Parathyroid adenoma (tissue), 2 donors: ENCODE measurements at regions not wholly inside any gene's neighbourhood (a gene's known extent, or its start where the extent isn't known, plus 50 kb on each side); places are given as distances from the start of the nearest gene placed in this dataset.

Experiments
- H2AFZ ChIP-seq: fragments of 300-600 bp; sonication (generic); one replicate; pipeline ENCODE4 v1.7.0; 2017; ENCODE audit warnings: antibody characterized with exemption, mild to moderate bottlenecking
- H3K27ac ChIP-seq: fragments of 300-600 bp; sonication (generic); one replicate; pipeline ENCODE4 v1.7.0; 2017
- H3K27me3 ChIP-seq: fragments of 300-600 bp; sonication (generic); one replicate; pipeline ENCODE4 v1.7.0; 2017; ENCODE audit warnings: low read length; ENCODE audit not compliant: control insufficient read depth, insufficient read depth
- H3K36me3 ChIP-seq: fragments of 300-600 bp; sonication (generic); one replicate; pipeline ENCODE4 v1.7.0; 2017; ENCODE audit warnings: low read length; ENCODE audit not compliant: control insufficient read depth, insufficient read depth
- H3K4me1 ChIP-seq: fragments of 300-600 bp; sonication (generic); one replicate; pipeline ENCODE4 v1.7.0; 2017; ENCODE audit warnings: control low read depth
- H3K4me2 ChIP-seq: fragments of 300-600 bp; sonication (generic); one replicate; pipeline ENCODE4 v1.7.0; 2017; ENCODE audit warnings: low read length
- H3K4me3 ChIP-seq: fragments of 300-600 bp; sonication (generic); one replicate; pipeline ENCODE4 v1.7.0; 2017; ENCODE audit warnings: low read depth, low read length
- H3K79me2 ChIP-seq: fragments of 300-600 bp; sonication (generic); one replicate; pipeline ENCODE4 v1.7.0; 2017; ENCODE audit warnings: control low read depth
- H3K9ac ChIP-seq: fragments of 300-600 bp; sonication (generic); one replicate; pipeline ENCODE4 v1.7.0; 2017; ENCODE audit warnings: mild to moderate bottlenecking
- H3K9me3 ChIP-seq: fragments of 300-600 bp; sonication (generic); one replicate; pipeline ENCODE4 v1.7.0; 2017; ENCODE audit warnings: low read length; ENCODE audit not compliant: control insufficient read depth
- CTCF ChIP-seq: fragments of 300-600 bp; sonication (generic); IDR thresholded peaks from one replicate; pipeline ENCODE4 v1.7.0; 2017; ENCODE audit warnings: antibody characterized with exemption, mild to moderate bottlenecking
- donor health status: primary hyperparathyroidism.

GRCh38 chr2:198641161-198641560 lies 816.6 kb downstream of the SATB2 start:
- no peaks in the 10 kb centered on the region for H3K36me3 ChIP-seq
- no peak overlapping the region for H3K4me3 ChIP-seq
- no peaks in the 10 kb centered on the region for H3K79me2 ChIP-seq
- H3K27ac ChIP-seq: no peak overlapping the region
- H2AFZ ChIP-seq: no peak overlapping the region
- H3K4me1 ChIP-seq: no peaks in the 10 kb centered on the region
- H3K9ac ChIP-seq: no peak overlapping the region
- no peak for TF ChIP-seq CTCF
- H3K9me3 ChIP-seq: no peaks in the 10 kb centered on the region
- H3K4me2 ChIP-seq: no peak overlapping the region
- H3K27me3 ChIP-seq: no peaks in the 10 kb centered on the region

GRCh38 chr2:198640463-198640862 lies 817.3 kb downstream of the SATB2 start:
- no peaks in the 10 kb centered on the region for H3K79me2 ChIP-seq
- H3K9ac ChIP-seq: no peak overlapping the region
- no peak for TF ChIP-seq CTCF
- no peaks in the 10 kb centered on the region for H3K27me3 ChIP-seq
- H3K4me1 ChIP-seq: no peaks in the 10 kb centered on the region
- H3K4me3 ChIP-seq: no peak overlapping the region
- H3K4me2 ChIP-seq: no peak overlapping the region
- H3K27ac ChIP-seq: no peak overlapping the region
- no peaks in the 10 kb centered on the region for H3K36me3 ChIP-seq
- H3K9me3 ChIP-seq: no peaks in the 10 kb centered on the region
- H2AFZ ChIP-seq: no peak overlapping the region

- Histone ChIP-seq H3K79me2 (no peaks in the 10 kb centered on the region), H3K4me3 (no peak overlapping the region), H3K4me1 (no peaks in the 10 kb centered on the region), H3K36me3 (no peaks in the 10 kb centered on the region), H3K4me2 (no peak overlapping the region), H3K27me3 (no peaks in the 10 kb centered on the region), H2AFZ (no peak overlapping the region), H3K27ac (no peak overlapping the region), H3K9ac (no peak overlapping the region), H3K9me3 (no peaks in the 10 kb centered on the region)
- no peak for TF ChIP-seq CTCF
Measured at GRCh38 chr2:198639580-198639979, 818.2 kb downstream of the SATB2 start.

GRCh38 chr2:198638577-198638976 lies 819.2 kb downstream of the SATB2 start:
- H2AFZ ChIP-seq: no peak overlapping the region
- no peaks in the 10 kb centered on the region for H3K79me2 ChIP-seq
- H3K36me3 ChIP-seq: no peaks in the 10 kb centered on the region
- no peaks in the 10 kb centered on the region for H3K4me1 ChIP-seq
- TF ChIP-seq CTCF: no peak
- H3K9me3 ChIP-seq: no peaks in the 10 kb centered on the region
- no peak overlapping the region for H3K9ac ChIP-seq
- H3K4me2 ChIP-seq: no peak overlapping the region
- H3K4me3 ChIP-seq: no peak overlapping the region
- no peak overlapping the region for H3K27ac ChIP-seq
- H3K27me3 ChIP-seq: no peaks in the 10 kb centered on the region

GRCh38 chr2:198630384-198630783 lies 826.0 kb downstream of the PLCL1 start:
- no peak for TF ChIP-seq CTCF
- H3K9ac ChIP-seq: no peak overlapping the region
- H3K79me2 ChIP-seq: no peaks in the 10 kb centered on the region
- no peaks in the 10 kb centered on the region for H3K9me3 ChIP-seq
- H3K4me1 ChIP-seq: no peaks in the 10 kb centered on the region
- no peak overlapping the region for H3K4me2 ChIP-seq
- H3K4me3 ChIP-seq: no peak overlapping the region
- no peaks in the 10 kb centered on the region for H3K36me3 ChIP-seq
- no peak overlapping the region for H3K27ac ChIP-seq
- H3K27me3 ChIP-seq: no peaks in the 10 kb centered on the region
- H2AFZ ChIP-seq: no peak overlapping the region
